ENCODE measurements at regions not wholly inside any gene's neighbourhood (a gene's known extent, or its start where the extent isn't known, plus 50 kb on each side); places are given as distances from the start of the nearest gene placed in this dataset.
"Not testable (repeated sequence)": the region's sequence is repeated elsewhere in the genome, so short reads cannot be mapped to it uniquely, and the experiment has no call there.

DNA sequence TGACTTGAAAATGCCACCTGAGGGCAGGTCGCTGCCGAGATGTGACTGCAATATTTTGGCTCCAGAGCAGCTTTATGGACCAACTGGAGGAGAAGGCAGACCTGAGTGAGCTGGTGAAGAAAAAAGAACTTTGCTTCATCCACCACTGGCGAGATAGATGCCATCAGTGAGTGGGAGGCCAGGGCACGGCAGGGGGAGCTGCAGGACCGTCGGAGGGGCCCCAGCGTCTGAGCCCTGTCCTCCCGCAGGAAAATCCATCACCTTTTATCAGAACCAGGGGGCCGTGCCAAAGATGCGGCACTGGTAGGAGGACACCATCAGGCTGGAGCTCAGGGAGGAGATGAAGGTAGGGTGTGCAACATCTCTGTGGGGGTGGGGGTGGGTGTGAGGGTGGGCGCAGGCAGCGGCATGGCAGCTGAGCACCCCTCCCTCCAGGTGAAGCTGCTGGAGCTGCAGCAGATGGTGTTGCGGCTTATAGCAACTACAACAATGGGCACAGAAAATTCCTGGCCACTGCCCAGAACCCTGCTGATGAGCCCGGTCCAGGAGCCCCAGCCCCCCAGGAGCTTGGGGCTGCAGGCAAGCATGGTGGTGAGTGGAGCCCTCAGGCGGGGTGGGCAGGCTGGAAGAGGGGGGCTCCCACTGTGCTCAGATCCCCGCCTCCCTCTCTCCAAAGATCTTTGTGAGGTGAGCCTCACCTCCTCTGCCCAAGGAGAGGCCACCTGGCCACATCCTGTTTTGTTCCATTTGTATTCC, 102.4 kb upstream of the FAN1 start:
- TF ChIP-seq, protein P1, sequence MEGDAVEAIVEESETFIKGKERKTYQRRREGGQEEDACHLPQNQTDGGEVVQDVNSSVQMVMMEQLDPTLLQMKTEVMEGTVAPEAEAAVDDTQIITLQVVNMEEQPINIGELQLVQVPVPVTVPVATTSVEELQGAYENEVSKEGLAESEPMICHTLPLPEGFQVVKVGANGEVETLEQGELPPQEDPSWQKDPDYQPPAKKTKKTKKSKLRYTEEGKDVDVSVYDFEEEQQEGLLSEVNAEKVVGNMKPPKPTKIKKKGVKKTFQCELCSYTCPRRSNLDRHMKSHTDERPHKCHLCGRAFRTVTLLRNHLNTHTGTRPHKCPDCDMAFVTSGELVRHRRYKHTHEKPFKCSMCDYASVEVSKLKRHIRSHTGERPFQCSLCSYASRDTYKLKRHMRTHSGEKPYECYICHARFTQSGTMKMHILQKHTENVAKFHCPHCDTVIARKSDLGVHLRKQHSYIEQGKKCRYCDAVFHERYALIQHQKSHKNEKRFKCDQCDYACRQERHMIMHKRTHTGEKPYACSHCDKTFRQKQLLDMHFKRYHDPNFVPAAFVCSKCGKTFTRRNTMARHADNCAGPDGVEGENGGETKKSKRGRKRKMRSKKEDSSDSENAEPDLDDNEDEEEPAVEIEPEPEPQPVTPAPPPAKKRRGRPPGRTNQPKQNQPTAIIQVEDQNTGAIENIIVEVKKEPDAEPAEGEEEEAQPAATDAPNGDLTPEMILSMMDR (IDR thresholded peaks at IDR 0.05) = peak in 3 of 5 experiments; percentile 5 to 13 (median 13)
- TF ChIP-seq POLR2A, EP300 (IDR thresholded peaks at IDR 0.05): not testable (repeated sequence)

Measured in tibial nerve (tissue), 4 donors.